CD4-positive, CD25-positive, alpha-beta regulatory T cell (primary cell): ENCODE measurements at regions not wholly inside any gene's neighbourhood (a gene's known extent, or its start where the extent isn't known, plus 50 kb on each side); places are given as distances from the start of the nearest gene placed in this dataset.

Source experiments
- ATAC-seq, 2 donors: fragments of 150-1000 bp; cut with Tn5 transposase; one replicate each; pipeline ENCODE4 v1.10.0; 2021; ENCODE audit warnings: low read depth in 2 of 2, moderate number of reproducible peaks in 2 of 2, moderate library complexity in 1 of 2
- DNase-seq, 3 donors: peaks; one replicate each; pipeline versions ENCODE4 v3.0.0 to v3.0.0-alpha.2; 2012 to 2022; ENCODE audit warnings: mixed read lengths in 1 of 3
- H3K27ac ChIP-seq: one replicate; pipeline ENCODE4 v1.7.0; 2013; ENCODE audit warnings: mild to moderate bottlenecking, low read length; ENCODE audit not compliant: insufficient read depth, poor library complexity, severe bottlenecking
- H3K27me3 ChIP-seq: one replicate; pipeline ENCODE4 v1.7.0; 2013; ENCODE audit warnings: low read length; ENCODE audit not compliant: control insufficient read depth, insufficient read depth
- H3K36me3 ChIP-seq: one replicate; pipeline ENCODE4 v1.7.0; 2013; ENCODE audit warnings: mild to moderate bottlenecking, low read length, moderate library complexity; ENCODE audit not compliant: control insufficient read depth, insufficient read depth
- H3K4me1 ChIP-seq: 2 replicates; pipeline ENCODE4 v1.7.0; 2013; ENCODE audit warnings: mild to moderate bottlenecking, low read length; ENCODE audit not compliant: insufficient read depth, control insufficient read depth, poor library complexity, severe bottlenecking
- H3K4me3 ChIP-seq: one replicate; pipeline ENCODE4 v1.7.0; 2013; ENCODE audit warnings: low read depth, mild to moderate bottlenecking, low read length, moderate library complexity
- H3K9me3 ChIP-seq, 2 experiments: 1 replicate in 1 of 2; 2 replicates in 1 of 2; pipeline ENCODE4 v1.7.0; 2013; ENCODE audit warnings: low read length in 2 of 2, mild to moderate bottlenecking in 1 of 2, moderate library complexity in 1 of 2; ENCODE audit not compliant: control insufficient read depth in 2 of 2
- H3K27ac Mint-ChIP-seq, 3 donors: one replicate each; pipeline ENCODE4 v1.8.0; 2020 to 2022; ENCODE audit warnings: mild to moderate bottlenecking in 3 of 3, mixed read lengths in 3 of 3, moderate library complexity in 2 of 3
- H3K27me3 Mint-ChIP-seq: one replicate; pipeline ENCODE4 v1.8.0; 2022; ENCODE audit warnings: mild to moderate bottlenecking, mixed read lengths
- H3K36me3 Mint-ChIP-seq: one replicate; pipeline ENCODE4 v1.8.0; 2020; ENCODE audit warnings: mixed read lengths
- H3K4me1 Mint-ChIP-seq, 4 donors: one replicate each; pipeline ENCODE4 v1.8.0; 2020 to 2022; ENCODE audit warnings: mixed read lengths in 4 of 4, mild to moderate bottlenecking in 1 of 4
- H3K4me3 Mint-ChIP-seq, 4 donors: one replicate each; pipeline ENCODE4 v1.8.0; 2020 to 2022; ENCODE audit warnings: mild to moderate bottlenecking in 4 of 4, mixed read lengths in 4 of 4, moderate library complexity in 3 of 4
- H3K9me3 Mint-ChIP-seq, 7 donors: one replicate each; pipeline ENCODE4 v1.8.0; 2020 to 2022; ENCODE audit warnings: mixed read lengths in 7 of 7, mild to moderate bottlenecking in 3 of 7, moderate library complexity in 2 of 7

GRCh38 chr5:174811438-174811837 is 87.1 kb downstream of the MSX2 start:
- H3K4me1 ChIP-seq, result no peaks in the 10 kb centered on the region
- Mint-ChIP-seq H3K27me3 (no peaks in the 10 kb centered on the region), H3K9me3 (peaks cover 0 to 8% (median 2%) of the 10 kb centered on the region in 7 donors), H3K27ac (no peak overlapping the region), H3K36me3 (no peaks in the 10 kb centered on the region), H3K4me3 (no peak overlapping the region), H3K4me1 (no peaks in the 10 kb centered on the region)
- no peaks in the 10 kb centered on the region for H3K9me3 ChIP-seq
- H3K36me3 ChIP-seq, result no peaks in the 10 kb centered on the region
- DNase-seq (no peak), ATAC-seq (no peak)
- no peaks in the 10 kb centered on the region for H3K27me3 ChIP-seq
- no peak overlapping the region for H3K4me3 ChIP-seq
- no peak overlapping the region for H3K27ac ChIP-seq

DNA sequence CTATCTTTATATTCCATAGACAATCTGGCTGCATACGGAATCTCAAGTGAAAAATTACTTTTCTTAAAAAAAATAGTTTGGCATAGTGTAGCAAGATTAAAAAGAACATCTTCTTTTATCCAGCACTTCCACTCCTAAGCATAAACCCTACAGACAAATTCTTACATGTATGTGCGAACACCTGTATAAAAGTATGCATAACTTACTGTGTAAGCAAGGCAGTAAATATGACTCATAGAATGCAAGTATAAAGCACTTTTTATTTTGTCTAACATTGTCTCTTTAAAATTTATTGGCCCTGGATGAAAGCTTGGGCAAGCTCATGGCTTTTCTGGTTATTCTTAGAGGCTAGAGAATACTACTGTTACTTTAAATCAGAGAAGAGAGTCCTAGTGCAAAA is 86.4 kb downstream of the MSX2 start:
- ATAC-seq, result no peak
- H3K36me3 Mint-ChIP-seq, result no peaks in the 10 kb centered on the region
- no peaks in the 10 kb centered on the region for H3K4me1 ChIP-seq
- H3K9me3 Mint-ChIP-seq, result peaks cover 0 to 5% (median 0%) of the 10 kb centered on the region in 7 donors
- no peaks in the 10 kb centered on the region for H3K27me3 Mint-ChIP-seq
- H3K4me3 Mint-ChIP-seq, result no peak overlapping the region
- no peak for DNase-seq
- H3K27me3 ChIP-seq, result no peaks in the 10 kb centered on the region
- H3K4me1 Mint-ChIP-seq, result no peaks in the 10 kb centered on the region
- no peak overlapping the region for H3K27ac Mint-ChIP-seq
- no peaks in the 10 kb centered on the region for H3K9me3 ChIP-seq
- no peak overlapping the region for H3K4me3 ChIP-seq
- H3K27ac ChIP-seq, result no peak overlapping the region
- no peaks in the 10 kb centered on the region for H3K36me3 ChIP-seq

DNA sequence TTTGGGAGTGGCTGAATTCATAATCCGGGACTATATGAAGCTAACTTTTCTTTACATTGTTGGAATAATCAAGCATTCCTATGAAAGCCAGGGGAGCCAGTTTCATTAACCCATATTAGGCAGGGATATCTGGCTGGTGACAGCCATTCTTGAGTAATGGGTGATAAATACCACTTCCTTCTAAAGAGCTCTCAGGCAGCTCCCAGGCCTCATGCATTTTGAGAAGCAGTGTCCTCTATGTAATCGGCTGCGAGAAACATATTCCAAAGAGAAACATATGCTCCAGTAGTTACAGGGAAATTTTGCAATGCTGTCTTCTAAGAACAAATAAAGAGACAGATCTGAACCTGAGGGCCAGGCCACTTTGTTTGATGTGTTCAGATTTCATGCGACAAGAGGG is 83.1 kb downstream of the MSX2 start:
- Mint-ChIP-seq H3K27me3 (no peaks in the 10 kb centered on the region), H3K36me3 (no peaks in the 10 kb centered on the region), H3K27ac (no peak overlapping the region), H3K9me3 (peaks cover 0 to 2% (median 0%) of the 10 kb centered on the region in 7 donors), H3K4me1 (no peaks in the 10 kb centered on the region), H3K4me3 (no peak overlapping the region)
- Histone ChIP-seq H3K36me3 (no peaks in the 10 kb centered on the region), H3K4me1 (no peaks in the 10 kb centered on the region), H3K27ac (no peak overlapping the region), H3K4me3 (no peak overlapping the region), H3K27me3 (no peaks in the 10 kb centered on the region), H3K9me3 (no peaks in the 10 kb centered on the region)
- ATAC-seq, result no peak
- DNase-seq, result no peak

DNA sequence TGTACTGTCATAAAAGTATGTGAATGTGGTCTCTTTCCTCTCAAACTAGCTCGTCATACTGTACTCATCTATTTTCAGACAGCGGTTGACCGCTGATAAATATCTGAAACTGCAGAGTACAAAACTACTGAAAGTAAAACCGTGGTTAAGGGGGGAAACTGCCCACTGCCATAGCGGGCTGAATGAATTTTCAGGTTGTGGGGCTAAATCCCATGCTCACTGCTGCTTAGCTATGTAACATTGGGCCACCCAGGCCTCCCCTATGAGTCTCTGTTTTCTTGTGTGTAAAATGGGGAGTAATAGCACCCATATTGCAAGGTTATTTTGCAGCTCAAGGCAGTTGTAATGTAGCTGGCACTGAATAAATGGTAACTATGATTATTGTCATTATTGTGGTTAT is 82.3 kb downstream of the MSX2 start:
- Mint-ChIP-seq H3K36me3 (no peaks in the 10 kb centered on the region), H3K4me1 (no peaks in the 10 kb centered on the region), H3K9me3 (peaks cover 0 to 2% (median 0%) of the 10 kb centered on the region in 7 donors), H3K27ac (no peak overlapping the region), H3K27me3 (no peaks in the 10 kb centered on the region), H3K4me3 (no peak overlapping the region)
- H3K36me3 ChIP-seq, result no peaks in the 10 kb centered on the region
- H3K4me3 ChIP-seq, result no peak overlapping the region
- H3K9me3 ChIP-seq, result no peaks in the 10 kb centered on the region
- DNase-seq (no peak), ATAC-seq (no peak)
- H3K4me1 ChIP-seq, result no peaks in the 10 kb centered on the region
- no peaks in the 10 kb centered on the region for H3K27me3 ChIP-seq
- H3K27ac ChIP-seq, result no peak overlapping the region

- Histone ChIP-seq H3K4me3 (no peak overlapping the region), H3K27ac (no peak overlapping the region), H3K36me3 (no peaks in the 10 kb centered on the region), H3K27me3 (peaks cover under 1% of the 10 kb centered on the region), H3K9me3 (no peaks in the 10 kb centered on the region), H3K4me1 (no peaks in the 10 kb centered on the region)
- ATAC-seq (no peak), DNase-seq (no peak)
- peaks cover 0 to 2% (median 0%) of the 10 kb centered on the region in 4 donors for H3K4me1 Mint-ChIP-seq
- H3K9me3 Mint-ChIP-seq, result peaks cover 0 to 5% (median 2%) of the 10 kb centered on the region in 7 donors
- peaks cover 5% of the 10 kb centered on the region for H3K27me3 Mint-ChIP-seq
- no peak overlapping the region for H3K27ac Mint-ChIP-seq
- H3K4me3 Mint-ChIP-seq, result no peak overlapping the region
- H3K36me3 Mint-ChIP-seq, result no peaks in the 10 kb centered on the region
These were observed 77.4 kb downstream of the MSX2 start for GRCh38 chr5:174801798-174802197.

DNA sequence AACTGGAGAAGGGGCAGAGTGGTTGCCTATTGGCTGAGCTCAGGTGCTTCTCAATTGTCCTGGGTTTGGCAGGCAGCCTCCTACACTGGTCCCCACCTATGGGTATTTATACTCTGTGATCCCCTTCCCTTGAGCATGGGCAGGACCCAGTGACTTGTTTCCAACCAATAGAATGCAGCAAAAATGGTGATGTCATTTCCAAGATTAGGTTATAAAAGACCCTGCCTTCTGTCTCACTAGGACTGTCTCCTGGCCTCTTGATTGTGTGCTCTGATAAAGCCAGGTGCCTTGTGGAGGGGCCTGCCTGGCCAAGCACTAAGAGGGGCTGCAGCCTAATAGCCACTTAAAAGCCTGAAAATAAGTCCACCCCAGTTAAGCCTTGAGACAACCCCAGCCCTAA is 76.1 kb downstream of the MSX2 start:
- H3K36me3 Mint-ChIP-seq, result no peaks in the 10 kb centered on the region
- peaks cover 5% of the 10 kb centered on the region for H3K27me3 Mint-ChIP-seq
- H3K4me1 Mint-ChIP-seq, result peaks cover 0 to 2% (median 0%) of the 10 kb centered on the region in 4 donors
- no peak overlapping the region for H3K27ac Mint-ChIP-seq
- H3K9me3 ChIP-seq, result no peaks in the 10 kb centered on the region
- H3K4me3 Mint-ChIP-seq, result no peak overlapping the region
- H3K9me3 Mint-ChIP-seq, result peaks cover 0 to 5% (median 2%) of the 10 kb centered on the region in 7 donors
- H3K4me1 ChIP-seq, result no peaks in the 10 kb centered on the region
- DNase-seq (no peak), ATAC-seq (no peak)
- peaks cover 3% of the 10 kb centered on the region for H3K27me3 ChIP-seq
- H3K27ac ChIP-seq, result no peak overlapping the region
- no peaks in the 10 kb centered on the region for H3K36me3 ChIP-seq
- H3K4me3 ChIP-seq, result no peak overlapping the region

- Mint-ChIP-seq H3K9me3 (peaks cover 0 to 5% (median 0%) of the 10 kb centered on the region in 7 donors), H3K36me3 (no peaks in the 10 kb centered on the region), H3K27ac (no peak overlapping the region), H3K4me3 (no peak overlapping the region), H3K27me3 (peaks cover 5% of the 10 kb centered on the region), H3K4me1 (peaks cover 0 to 6% (median 0%) of the 10 kb centered on the region in 4 donors)
- DNase-seq, result no peak
- Histone ChIP-seq H3K4me1 (no peaks in the 10 kb centered on the region), H3K4me3 (no peak overlapping the region), H3K27me3 (peaks cover 5% of the 10 kb centered on the region), H3K27ac (no peak overlapping the region), H3K9me3 (no peaks in the 10 kb centered on the region), H3K36me3 (no peaks in the 10 kb centered on the region)
- ATAC-seq, result no peak
These were observed 74.7 kb downstream of the MSX2 start for GRCh38 chr5:174799121-174799520.

DNA sequence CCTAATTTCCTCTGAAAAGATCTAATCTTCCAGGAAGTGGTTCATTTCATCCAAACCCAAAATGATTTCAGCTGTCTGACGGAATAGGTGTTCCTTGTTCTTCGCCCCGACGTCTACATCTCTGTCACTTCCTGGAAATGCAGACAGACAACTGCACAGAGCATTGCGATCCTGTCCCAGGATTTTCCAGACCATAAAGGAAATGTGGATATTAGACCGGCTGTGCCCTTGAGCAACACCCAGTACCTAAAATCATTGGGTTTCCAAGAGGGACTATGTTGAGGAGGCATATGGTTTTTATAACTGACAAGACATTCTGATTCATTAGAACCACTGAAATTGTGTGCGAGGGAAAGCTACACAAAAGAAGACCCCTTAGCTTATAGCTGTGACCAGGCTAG is 74.2 kb downstream of the MSX2 start:
- H3K36me3 ChIP-seq, result no peaks in the 10 kb centered on the region
- H3K4me1 Mint-ChIP-seq, result peaks cover 0 to 6% (median 0%) of the 10 kb centered on the region in 4 donors
- no peaks in the 10 kb centered on the region for H3K36me3 Mint-ChIP-seq
- H3K27ac ChIP-seq, result no peak overlapping the region
- no peak overlapping the region for H3K4me3 ChIP-seq
- no peaks in the 10 kb centered on the region for H3K4me1 ChIP-seq
- H3K9me3 ChIP-seq, result no peaks in the 10 kb centered on the region
- no peak for ATAC-seq
- no peak overlapping the region for H3K4me3 Mint-ChIP-seq
- peaks cover 5% of the 10 kb centered on the region for H3K27me3 ChIP-seq
- H3K27ac Mint-ChIP-seq, result no peak overlapping the region
- no peak for DNase-seq
- H3K27me3 Mint-ChIP-seq, result peaks cover 5% of the 10 kb centered on the region
- H3K9me3 Mint-ChIP-seq, result peaks cover 0 to 5% (median 0%) of the 10 kb centered on the region in 7 donors
